ENCODE measurements at regions not wholly inside any gene's neighbourhood (a gene's known extent, or its start where the extent isn't known, plus 50 kb on each side); places are given as distances from the start of the nearest gene placed in this dataset.

- DNase-seq (ENCODE audit: low read depth), result no peak
These were observed 115.8 kb upstream of the INPP4B start for GRCh38 chr4:142961866-142962265.

DNA sequence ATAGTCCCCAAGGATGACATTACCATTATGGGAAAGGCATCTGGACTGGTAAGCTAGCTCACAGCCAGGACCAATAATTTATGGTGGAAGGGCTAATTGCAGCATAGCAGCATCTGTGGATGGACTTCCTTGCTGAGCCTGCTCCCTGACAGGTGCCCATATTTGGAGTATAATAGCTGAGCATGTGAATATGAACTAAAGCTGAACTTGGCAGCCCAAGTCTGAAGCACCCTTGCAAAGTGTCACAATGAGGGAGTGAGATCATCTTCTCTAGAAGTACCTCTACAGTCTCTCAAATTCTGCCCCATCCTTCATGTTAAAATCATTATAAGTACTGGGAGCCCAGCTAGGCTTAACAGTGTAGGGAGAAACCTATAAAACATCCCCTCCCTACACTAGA lies 128.2 kb upstream of the INPP4B start:
- no peak for DNase-seq (ENCODE audit: low read depth)

GRCh38 chr4:142975618-142976017 lies 129.5 kb upstream of the INPP4B start:
- DNase-seq (ENCODE audit: low read depth), result no peak

DNA sequence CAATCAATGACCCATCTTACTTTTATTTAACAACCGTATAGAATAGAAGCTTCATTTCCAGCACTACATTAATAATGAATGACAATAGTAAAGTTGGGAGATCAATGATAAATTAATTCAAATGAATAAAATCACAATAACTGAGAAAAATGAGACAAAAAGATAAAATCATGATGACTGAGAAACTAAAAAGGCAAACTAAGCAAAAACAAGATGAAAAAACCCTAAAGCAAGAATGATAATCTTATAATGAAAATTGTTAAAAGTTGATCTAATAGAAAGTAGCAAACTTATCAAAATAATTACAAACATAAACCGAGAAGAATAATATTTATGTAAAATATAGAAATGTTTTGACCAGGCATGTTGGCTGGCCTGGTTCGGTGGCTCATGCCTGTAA lies 130.4 kb upstream of the INPP4B start:
- no peak for DNase-seq (ENCODE audit: low read depth)

GRCh38 chr4:142977182-142977581 lies 131.1 kb upstream of the INPP4B start:
- DNase-seq (ENCODE audit: low read depth), result no peak

DNA sequence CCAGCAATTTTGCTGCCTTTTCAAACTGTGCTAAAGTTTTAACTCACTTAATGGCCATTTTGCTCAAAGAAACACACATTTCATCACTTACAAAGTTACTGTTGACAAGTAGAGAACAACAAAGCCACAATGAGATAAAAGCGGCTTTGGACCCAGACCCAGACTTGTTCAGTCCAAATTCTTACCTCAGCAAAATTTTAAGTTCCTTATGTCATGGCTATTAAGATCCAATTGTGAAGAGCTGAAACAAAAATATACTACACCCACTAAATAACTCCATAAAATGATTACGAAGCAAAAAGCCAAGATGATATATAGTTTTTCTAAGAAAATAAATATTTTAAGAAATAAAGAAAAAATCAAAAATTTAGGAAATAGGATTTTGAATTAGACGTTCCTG lies 137.0 kb upstream of the INPP4B start:
- no peak for DNase-seq (ENCODE audit: low read depth)

- DNase-seq (ENCODE audit: low read depth), result no peak
These were observed 137.5 kb upstream of the INPP4B start for GRCh38 chr4:142983589-142983988.

GRCh38 chr4:142984871-142985585 lies 138.9 kb upstream of the INPP4B start:
- peak; percentile 29 for DNase-seq (ENCODE audit: low read depth)

DNA sequence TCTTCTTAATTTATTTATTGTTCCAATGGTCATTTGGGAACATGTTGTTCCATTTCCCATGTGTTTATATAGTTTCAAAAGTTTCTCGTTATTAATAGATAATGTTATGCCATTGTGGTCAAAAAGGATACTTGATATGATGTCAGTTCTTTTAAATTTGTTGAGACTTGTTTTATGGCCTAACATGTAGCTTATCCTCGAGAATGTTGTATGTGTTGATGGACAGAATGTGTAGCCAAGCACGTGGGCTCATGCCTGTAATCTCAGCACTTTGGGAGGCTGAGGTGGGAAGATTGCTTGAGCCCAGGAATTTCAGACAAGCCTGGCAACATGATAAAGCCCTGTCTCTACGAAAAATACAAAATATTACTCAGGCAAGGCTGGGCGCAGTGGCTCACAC lies 168.5 kb upstream of the USP38 start:
- DNase-seq (ENCODE audit: low read depth), result no peak

DNA sequence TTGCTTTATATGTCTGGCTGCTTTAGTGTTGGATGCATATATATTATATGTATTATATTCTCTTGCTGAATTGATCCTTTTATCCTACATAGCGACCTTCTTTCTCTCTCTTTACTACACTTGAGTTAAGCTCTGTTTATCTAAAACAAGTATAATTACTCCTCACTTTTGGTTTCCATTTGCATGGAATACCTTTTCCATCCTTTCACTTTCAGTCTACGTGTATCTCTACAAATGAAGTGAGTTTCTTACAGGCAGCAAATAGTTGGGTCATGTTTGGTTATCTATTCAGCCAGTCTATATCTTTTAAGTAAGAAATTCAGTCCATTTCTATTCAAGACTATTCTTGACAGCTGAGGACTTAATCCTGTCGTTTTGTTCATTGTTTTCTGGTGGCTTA lies 167.5 kb upstream of the USP38 start:
- no peak for DNase-seq (ENCODE audit: low read depth)

GRCh38 chr4:143019351-143019750 lies 165.4 kb upstream of the USP38 start:
- no peak for DNase-seq (ENCODE audit: low read depth)

DNA sequence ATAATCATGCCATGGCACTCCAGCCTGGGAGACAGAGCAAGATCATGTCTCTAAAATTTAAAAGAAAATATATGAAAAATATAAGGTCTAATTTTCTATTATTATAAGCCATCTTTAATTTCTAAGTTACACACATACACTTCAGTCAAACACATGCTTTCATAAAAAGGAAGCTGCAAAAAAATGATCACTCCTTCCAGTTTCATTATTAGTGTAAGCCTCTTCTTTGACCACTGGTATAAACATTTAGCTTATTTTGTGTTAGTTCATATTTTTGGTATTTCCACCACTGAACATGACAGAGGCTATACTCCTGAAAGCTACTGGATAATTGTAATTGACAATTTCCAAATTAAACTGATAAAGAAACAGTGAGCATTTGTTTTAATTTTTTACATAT lies 163.3 kb upstream of the USP38 start:
- DNase-seq (ENCODE audit: low read depth), result no peak

GRCh38 chr4:143023239-143023918 lies 161.3 kb upstream of the USP38 start:
- DNase-seq (ENCODE audit: low read depth), result no peak

DNA sequence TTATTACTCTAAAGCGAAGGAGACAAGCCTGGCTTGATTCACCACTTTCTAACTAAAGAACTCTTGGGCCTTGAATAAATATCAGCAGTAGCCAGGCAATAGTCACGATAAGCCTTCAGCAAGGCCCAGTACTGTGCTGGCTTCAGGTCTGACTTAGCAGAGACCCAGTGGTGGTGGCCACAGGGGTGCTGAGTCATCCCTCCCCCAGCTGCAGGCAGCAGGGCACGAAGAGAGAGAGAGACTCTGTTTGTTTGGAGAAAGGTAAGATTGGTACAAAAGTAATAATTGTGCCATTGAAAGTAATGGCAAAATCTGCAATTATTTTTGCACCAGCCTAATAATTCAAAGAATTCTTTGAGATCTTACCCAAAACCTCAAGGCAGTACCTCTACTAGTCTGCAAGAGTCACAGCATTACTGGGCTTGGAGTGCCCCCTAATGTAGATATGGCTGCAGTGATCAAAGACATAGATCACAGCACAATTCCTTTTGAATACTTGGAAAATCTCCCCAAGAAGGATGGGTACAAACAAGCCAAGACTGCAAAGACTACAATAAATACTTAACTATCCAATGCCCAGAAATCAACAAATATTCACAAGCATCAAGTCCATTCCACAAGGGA lies 159.5 kb upstream of the USP38 start:
- peak; percentile 51 for DNase-seq (ENCODE audit: low read depth)

GRCh38 chr4:143026459-143027170 lies 158.1 kb upstream of the USP38 start:
- DNase-seq (ENCODE audit: low read depth), result no peak

DNA sequence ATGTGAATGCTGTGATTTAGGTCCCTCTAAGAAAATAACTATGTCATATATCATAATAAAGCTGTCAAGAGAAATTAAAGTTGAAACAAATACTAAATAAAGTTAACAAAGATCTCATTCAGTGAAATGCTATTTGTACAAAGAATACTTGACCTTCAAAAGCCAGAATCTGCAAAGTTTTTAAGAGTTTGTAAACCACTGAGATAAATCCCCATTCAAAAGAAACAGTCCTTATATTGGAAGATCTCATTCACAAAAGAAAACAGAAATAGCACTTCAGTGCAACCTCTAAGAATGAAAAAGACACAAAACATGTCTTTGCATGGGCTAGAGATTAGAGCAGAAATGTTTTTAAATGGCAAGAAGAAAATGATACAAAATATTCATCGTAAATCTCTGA lies 149.1 kb upstream of the USP38 start:
- no peak for DNase-seq (ENCODE audit: low read depth)

GRCh38 chr4:143036443-143036842 lies 148.3 kb upstream of the USP38 start:
- no peak for DNase-seq (ENCODE audit: low read depth)

GRCh38 chr4:143046454-143046853 lies 138.3 kb upstream of the USP38 start:
- no peak for DNase-seq (ENCODE audit: low read depth)

DNA sequence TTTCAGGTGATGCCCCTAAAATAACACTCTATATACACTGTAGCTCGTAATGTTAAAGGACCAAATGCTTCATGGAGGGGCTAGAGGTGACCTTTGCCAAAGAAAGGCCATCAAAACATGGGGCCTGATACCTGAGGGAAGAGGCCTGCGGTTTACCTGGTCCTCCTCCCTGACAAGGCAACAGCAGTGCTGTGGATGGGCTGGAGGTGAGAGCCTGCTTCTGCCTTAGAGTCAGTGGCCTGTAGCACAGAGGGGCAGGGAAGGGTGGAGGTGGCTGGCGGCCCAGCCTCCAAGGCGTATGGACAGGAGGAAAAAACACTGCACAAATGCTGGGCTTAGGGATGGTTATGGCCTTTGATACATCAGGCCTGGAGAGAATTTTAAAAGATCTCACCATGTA lies 137.8 kb upstream of the USP38 start:
- DNase-seq (ENCODE audit: low read depth), result no peak

GRCh38 chr4:143054971-143055370 lies 129.7 kb upstream of the USP38 start:
- no peak for DNase-seq (ENCODE audit: low read depth)

GRCh38 chr4:143055997-143056396 lies 128.7 kb upstream of the USP38 start:
- no peak for DNase-seq (ENCODE audit: low read depth)

- DNase-seq (ENCODE audit: low read depth), result no peak
These were observed 113.4 kb upstream of the USP38 start for GRCh38 chr4:143071351-143071750.

DNA sequence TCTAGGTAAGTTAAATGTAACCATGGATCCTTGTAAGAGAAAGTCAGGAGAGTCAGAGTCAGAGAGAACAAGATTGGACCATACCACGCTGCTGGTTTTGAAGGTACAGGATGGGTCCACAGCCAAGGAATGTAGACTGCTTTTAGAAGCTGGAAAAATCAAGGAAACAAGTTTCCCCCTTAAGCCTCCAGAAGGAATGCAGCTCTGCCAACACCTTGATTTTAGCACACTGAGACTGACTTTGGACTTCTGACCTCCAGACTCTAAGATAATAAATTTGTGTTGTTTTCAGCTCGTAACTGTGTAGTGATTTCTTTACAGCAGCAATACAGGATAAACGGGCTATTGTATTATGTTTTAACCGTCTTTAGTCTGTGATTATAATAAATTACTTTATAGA lies 108.0 kb upstream of the USP38 start:
- no peak for DNase-seq (ENCODE audit: low read depth)
